HG02642 (cell line): ENCODE measurements at regions not wholly inside any gene's neighbourhood (a gene's known extent, or its start where the extent isn't known, plus 50 kb on each side); places are given as distances from the start of the nearest gene placed in this dataset.
A peak's percentile ranks its signal among the peaks of the same experiment; 100 is the strongest.

Experiments used
- ATAC-seq: cut with Tn5 transposase; IDR thresholded peaks from one replicate; pipeline ENCODE4 v1.9.1; 2021; ENCODE audit warnings: mild to moderate bottlenecking; ENCODE audit not compliant: unreplicated experiment, poor library complexity

DNA sequence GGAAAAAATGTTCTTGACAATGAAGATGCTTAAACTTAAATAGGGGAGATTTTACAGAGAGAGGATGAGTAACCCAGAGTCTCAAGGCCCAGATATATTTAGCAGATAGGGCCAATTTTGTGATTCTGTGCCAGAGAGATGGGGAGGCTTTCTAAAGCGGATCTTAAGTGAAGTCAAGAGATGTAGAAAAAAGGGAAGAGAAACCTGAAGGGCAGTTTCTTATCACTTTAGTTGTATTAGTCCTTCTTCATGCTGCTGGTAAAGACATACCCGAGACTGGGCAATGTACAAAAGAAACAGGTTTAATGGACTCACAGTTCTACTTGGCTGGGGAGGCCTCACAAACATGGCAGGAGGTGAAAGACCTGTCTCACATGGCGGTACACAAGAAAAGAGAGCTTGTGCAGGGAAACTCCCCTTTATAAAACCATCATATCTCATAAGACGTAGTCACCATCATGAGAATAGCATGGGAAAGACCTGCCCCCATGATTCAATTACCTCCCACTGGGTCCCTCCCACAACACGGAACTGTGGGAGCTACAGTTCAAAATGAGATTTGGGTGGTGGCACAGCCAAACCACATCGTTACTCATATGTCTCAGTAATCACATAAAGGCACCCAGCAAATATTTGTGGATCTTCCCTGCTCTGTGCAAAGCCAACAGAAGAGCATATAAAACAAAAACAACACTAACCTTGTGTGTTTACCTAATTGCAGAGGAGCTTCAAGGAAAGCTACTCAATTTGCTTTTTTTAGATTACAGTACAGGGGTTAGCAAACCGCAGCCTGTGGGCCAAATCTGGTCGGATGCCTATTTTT is 102.6 kb upstream of the MYCBP2 start:
- ATAC-seq, result peak; percentile 79

DNA sequence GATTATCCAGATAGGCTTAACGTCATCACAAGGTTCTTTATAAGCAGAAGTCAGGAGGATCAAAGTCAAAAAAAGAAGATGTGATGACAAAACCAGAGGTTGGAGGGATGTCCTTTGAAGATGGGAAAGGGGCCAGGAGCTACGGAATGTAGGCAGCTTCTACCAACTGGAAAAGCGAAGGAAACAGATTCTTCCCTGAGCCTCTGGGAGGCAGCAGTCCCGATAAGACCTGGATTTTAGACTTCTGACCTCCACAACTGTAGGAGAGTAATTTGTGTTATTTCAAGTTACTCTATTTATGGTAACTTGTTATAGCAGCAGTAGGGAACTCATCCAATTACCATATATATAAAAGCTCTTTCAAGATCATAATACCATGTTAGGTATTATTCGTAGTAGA is 98.8 kb upstream of the MYCBP2 start:
- ATAC-seq, result no peak

DNA sequence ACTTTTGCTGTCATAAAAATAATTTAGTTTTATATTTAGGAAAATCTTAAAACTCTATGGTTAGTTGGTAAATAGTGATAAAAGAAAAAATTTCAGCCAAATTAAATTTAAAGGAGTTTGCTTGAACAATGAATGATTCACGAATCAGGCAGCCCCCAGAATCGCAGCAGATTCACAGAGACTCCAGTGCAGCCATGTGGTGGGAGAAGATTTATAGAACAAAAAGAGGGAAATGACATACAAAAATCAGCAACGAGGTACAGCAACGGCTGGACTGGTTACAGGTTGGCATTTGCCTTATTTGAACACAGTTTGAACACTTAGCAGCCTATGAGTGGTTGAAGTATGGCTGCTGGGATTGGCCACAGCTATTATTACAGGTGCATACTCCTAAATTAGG is 96.4 kb upstream of the MYCBP2 start:
- ATAC-seq, result no peak

DNA sequence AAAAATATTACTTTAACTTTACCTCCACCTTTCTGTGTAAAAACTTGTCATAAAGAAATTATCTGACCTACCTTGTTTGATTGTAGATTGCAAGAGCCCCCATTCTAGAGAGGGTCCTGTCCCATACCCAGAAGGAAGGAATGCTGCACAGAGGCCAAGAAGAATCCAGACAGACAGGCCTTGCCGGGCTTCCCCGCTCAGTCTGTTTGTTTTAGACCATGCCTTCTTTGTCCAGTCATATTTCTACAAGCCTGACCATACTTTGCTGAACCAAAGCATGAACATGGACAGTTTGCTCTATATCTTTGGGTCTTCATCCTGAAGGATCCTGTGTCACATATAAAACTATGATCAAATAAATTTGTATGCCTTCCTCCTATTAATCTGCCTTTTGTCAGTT is 95.8 kb upstream of the MYCBP2 start:
- ATAC-seq, result no peak

DNA sequence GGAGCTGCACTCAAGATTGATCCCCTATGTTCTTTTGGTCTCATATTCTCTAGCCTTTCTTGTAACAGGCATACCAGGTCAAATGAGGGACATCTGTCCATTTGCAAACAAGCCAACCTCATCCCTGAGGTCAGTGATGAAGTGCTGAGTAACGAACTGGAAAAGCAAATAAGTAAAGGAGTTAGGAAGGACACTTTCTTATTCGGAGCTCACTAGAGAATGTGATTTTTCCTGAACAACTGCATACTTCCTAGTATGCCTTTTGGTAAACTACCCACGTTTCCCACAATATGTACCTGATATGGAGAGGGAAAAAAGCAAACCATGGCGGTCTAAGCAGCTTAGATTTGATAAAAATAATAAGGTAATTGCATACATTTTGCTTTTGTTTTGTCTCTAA is 91.0 kb upstream of the MYCBP2 start:
- ATAC-seq, result no peak

DNA sequence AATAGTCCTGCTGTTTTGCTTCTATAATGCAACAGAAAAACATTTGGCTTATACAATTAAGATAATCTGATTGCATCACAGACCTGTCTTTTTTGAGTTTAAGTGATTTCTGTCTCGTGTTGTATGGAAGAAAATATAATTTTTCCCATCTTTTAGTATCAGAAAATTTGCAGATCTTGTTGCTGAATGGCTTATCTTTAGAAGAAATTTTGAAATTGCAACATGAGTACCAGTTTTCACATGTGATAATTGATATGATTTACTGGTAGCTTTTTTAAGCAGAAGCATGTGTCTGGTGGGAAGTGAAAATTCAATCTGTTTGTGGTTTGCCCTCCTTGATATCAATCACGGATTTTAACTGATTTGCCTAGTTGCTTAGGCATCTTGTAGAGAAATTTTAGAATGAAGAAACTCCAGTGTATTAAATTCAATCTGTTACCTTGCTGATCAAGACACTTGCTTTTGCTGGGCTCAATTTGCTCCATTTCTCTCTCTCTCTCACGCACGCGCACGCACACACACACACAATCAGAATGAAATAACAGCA is 89.8 kb upstream of the MYCBP2 start:
- no peak for ATAC-seq

DNA sequence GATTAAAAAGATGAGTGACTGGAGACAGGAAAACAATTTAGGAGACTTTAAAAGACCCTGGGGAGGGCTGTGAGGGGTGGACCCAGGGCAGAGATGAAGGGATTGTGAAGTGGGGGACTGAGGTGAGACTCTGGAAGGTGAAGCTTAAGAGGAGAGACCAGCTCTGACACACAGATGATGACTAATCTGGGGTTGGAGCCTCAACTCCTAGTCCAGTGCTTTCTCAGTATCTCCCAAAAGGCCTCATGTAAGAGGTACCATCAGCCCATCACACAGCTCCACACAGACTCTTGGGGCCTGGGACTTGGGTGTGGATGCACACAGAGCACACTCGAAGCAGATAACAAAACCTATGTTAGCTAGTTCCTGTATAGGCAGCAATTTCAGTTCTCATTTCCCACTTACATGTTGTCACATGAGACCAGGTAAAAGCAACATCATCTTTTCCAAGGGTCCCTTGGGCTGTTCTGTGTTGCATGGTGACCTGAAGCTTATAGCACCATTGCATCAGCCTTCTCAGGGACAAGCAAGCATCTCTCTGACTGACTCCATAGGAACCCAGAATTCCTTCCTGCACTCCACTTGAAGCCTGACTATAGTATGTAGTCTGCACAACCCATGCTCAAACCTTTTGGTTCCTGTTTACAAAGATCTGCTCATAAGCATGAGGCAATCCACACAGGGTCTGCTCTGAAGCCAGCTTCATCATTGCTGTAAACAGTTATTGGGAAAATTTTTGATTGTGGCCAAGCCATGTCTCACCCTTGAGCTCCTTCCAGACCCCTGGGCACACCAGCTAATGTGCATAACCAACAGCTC is 88.6 kb upstream of the MYCBP2 start:
- peak; percentile 81 for ATAC-seq

DNA sequence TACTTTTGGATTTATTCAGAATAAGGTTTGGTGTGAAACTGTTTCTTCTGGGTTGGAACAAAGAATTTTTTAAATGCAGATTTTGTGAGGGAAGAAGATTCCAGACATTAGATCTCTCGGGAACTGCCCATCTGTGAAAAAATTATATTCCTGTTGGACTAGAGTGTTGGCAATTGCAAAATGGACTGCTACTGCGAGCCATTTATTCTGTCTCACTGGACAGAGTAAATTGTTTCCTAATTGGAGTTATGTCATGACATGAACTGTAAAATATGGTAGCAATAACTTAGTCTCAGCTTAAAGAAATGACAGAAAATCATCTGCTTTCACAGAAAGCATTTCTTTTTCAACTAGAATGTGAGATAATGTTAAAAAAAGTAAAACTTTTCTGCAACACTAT is 86.0 kb upstream of the MYCBP2 start:
- ATAC-seq, result no peak

DNA sequence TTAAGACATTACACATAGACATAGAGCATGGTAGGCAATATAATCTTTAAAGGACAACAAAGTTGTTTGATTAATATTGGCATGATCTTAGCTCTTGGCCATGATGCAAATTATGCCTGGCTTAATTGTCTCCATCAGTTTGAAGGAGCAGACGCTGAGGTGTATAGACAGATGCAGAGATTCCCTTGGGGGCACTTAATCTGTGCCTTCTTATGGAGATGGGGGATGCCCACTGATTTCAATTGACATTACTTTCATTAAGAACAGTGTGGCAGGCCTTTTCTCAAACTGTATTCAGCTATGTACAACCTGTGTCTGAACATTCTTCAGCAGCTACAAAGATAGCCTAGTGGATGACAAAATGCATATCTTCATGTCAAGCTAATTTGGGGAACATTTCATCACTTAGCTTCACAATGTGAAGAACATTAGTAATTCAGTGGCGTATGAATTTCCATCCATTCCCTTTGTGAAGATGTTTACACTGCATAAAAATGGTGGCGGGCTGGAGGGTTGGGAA is 85.3 kb upstream of the MYCBP2 start:
- ATAC-seq, result no peak

DNA sequence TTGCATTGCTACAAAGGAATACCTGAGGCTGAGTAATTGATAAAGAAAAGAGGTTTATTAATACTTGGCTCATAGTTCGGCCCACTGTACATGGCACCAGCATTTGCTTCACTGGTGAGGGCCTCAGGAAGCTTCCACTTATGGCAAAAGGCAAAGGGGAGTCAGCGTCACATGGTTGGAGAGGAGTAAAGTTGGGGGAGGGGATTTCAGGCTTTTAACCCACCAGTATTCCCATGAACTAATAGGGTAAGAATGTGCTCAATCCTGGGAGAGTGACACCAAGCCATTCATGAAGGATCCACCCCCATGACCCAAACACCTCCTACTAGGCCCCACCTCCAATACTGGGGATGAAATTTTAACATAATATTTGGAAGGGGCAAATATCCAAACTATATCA is 82.5 kb upstream of the MYCBP2 start:
- no peak for ATAC-seq

DNA sequence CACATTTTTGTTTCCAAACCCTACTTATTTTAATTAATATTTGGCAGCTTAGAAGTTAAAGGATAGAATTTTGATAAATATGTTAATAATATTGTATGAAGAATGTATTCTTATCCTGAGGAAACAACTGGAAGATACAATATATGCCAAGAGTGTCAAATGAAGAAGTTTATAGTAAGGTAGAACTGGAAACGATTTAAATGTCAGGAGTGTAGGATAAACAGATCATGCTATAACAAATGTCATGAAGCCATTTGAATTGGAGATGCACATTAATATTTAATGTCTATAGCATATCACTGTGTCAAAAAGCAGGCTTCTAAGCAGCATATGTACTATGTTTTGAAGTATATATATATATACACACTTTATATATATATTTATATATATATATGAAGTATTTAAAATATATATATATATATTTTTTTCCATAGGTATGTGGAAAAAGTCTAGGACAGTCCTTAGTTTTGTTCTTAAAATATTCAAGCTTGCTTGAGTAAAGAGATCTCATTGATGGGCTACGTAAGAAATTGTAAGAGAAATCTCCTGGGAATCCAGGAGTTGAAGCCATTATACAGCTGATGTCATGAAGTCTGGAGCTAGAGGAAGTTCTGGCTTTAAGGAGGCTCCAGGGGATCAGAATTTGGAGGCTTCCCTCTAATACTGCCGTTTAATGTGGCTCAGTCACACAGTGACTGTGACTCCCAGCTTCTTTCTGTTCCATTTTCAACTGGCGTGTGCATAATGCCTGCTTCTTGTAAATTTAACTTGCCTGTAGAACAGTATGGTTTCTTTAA is 79.9 kb upstream of the MYCBP2 start:
- ATAC-seq, result no peak

DNA sequence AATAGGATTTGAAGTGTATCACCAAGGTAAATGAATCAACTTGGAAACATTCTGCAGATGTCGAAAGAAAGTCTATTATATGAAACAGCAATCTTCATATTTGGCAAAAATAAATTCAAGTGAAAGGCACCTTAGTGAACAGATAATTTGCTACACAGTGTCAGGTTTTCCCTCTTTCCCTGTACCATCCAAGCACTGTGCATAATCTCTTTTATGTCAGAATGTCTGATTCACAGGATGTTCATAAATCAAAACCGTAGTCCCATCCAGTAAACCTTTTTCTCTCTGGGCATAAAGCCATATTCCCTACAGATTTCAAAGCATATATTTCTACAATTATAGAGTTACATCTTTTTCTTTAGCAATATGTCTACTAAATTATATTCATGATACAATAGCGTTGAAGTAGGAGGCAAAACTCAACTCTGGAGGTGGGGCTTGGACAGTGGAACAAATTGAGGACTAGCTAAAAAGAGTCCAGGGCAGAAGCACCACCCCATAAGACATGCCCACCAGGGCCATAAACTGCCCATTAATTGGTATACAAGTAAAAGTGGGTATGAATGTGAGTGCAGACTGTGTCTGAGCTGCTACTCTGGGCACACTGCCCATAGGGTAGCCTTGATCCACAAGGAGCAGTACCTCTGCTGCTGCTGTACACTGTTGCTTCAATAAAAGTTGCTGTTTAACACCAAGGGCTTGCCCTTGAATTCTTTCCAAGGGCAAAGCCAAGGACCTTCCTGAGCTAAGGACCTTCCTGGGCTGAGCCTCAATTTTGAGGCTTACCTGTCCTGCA is 72.1 kb upstream of the MYCBP2 start:
- ATAC-seq, result no peak

DNA sequence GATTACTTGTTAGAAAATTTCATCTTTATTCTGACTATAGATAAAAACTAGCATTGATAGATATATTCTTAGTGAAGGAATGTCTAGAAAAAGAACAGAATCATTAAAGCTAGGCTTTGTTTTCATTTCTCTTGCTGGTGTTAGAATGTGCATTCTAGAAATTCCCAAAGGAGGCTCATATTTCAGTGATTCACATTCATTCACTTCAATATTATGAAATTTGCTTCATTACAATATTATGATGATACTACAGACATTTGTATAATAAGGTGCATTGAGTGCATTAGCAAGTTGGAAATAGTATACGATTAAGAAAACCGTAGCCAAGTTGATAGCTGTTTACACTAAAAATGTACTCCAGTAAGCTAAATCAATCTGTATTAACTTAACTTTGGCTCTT is 70.7 kb upstream of the MYCBP2 start:
- no peak for ATAC-seq

DNA sequence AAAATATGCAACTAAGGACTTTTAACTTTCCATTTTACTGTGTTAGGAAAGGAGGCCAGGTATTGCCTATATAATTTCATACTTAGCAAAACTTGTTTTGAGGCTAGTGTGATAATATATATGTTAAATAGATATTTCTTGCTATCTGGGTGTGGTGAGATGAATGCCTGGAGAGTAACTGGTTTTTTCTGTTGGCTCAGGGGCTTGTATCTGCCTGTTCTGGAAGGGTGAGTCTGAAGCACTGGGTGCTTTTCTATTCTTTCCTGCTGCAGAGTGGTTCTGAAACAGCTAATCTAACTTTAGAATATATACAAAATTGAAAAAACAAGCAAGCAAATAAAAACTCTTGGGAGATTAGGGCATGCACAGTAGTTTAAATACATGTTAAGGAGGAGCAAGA is 64.6 kb upstream of the MYCBP2 start:
- ATAC-seq, result no peak

DNA sequence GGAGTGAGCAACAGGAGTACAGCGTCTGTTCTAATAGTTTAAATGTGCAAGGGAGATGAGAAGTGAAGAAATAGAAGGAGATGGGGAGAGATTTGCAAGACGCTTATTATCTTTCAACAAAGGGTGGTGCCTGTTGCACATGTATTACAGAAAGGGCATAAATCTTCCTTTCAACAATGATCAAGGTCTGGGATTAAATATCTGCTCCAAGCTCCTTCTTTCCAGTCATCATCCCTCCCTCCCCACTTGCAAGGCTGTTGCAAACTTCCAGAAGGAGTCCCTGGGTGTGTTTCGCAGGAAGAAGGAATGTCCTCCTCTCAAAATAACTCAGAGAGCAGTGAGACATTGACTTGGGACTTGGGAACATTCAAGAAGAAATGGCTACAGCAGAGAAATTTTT is 63.5 kb upstream of the MYCBP2 start:
- no peak for ATAC-seq

DNA sequence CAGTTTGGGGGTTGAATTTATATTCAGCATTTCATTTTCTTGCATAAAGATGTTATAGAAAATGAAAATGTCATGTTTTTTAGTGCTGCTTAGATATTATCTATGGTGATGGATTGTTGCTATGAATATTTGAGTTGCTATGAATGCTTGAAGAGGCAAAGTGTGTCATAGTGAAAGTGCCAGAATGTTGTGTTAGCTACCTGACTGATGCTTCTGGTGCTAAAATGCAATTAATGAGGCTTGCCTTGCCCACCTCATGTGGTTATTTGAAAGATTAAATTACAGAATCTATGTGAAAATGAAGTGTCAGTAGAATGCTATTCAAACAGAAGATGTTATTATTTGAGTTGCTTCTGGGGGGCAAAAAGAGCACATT is 62.7 kb upstream of the MYCBP2 start:
- peak; percentile 66 for ATAC-seq

DNA sequence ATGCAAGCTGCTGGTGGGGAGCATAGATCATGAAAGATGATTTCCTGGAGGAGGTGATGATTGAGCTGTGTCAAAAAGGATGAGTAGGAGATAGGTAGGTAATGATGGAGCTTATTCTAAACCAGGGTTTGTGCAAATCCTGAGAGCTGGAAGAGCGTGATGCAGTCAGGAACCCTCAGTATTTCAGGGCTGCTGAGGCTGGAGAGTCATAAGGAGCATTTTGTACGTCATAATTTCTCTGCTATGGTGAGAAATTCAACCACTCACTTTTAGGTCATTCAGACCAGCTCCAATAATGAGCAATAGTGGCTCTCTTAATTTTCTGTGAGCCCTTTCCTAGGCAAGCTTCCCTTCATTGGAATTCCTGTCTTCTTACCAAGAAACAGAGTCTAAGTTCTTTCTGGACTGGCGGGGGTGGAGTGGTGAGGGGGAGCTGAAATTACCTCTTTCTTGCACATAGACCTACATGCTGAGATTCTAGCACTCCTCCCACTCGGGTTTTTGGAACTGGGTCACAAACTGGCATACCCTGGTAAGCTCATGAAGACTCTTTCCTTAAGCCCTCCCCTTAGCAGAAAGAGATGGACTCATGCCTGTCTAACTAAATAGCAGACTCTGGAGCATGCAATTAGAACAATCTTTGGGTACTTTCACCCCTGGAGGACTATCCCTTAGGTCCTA is 62.2 kb upstream of the MYCBP2 start:
- peak; percentile 7 for ATAC-seq

DNA sequence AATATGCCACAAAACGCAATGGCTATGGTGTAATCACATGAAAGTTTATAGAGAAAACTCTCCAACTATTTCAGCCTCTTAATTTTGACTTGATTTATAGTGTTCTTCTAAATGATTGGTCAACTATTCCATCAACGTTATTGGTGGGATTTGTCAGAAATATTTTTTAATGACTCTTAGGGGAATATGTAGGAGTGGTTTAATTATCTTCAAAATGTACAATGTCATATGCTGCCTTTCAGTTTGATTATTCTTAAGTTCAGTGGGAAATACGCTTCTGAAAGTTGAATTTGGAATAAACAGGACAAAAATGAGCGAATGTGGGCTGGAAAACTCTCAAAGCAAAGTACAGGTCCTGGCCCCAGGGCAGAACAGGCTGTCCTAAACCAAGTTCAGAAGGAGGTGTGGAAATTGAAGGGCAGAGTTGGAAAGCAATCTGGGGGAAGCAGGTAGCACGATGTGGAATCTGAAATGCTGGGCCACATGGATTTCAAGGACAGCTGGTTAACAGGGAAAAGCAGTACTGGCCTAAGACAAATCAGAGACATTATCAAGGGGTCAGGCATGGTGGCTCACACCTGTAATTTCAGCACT is 60.8 kb upstream of the MYCBP2 start:
- no peak for ATAC-seq
